ENCODE measurements at regions not wholly inside any gene's neighbourhood (a gene's known extent, or its start where the extent isn't known, plus 50 kb on each side); places are given as distances from the start of the nearest gene placed in this dataset.

- no peaks in the 10 kb centered on the region for H3K9me3 Mint-ChIP-seq
- no peak overlapping the region for H3K27ac ChIP-seq (ENCODE audit: low read length)
- H3K4me3 ChIP-seq (ENCODE audit: low read length): no peak overlapping the region
- 78% methylated on average over 3 of the region's 4 CpGs for WGBS (ENCODE audit: insufficient coverage)
- no peaks in the 10 kb centered on the region for H3K4me1 ChIP-seq (ENCODE audit: control insufficient read depth, insufficient read depth, low read length)
- TF ChIP-seq, protein P1, sequence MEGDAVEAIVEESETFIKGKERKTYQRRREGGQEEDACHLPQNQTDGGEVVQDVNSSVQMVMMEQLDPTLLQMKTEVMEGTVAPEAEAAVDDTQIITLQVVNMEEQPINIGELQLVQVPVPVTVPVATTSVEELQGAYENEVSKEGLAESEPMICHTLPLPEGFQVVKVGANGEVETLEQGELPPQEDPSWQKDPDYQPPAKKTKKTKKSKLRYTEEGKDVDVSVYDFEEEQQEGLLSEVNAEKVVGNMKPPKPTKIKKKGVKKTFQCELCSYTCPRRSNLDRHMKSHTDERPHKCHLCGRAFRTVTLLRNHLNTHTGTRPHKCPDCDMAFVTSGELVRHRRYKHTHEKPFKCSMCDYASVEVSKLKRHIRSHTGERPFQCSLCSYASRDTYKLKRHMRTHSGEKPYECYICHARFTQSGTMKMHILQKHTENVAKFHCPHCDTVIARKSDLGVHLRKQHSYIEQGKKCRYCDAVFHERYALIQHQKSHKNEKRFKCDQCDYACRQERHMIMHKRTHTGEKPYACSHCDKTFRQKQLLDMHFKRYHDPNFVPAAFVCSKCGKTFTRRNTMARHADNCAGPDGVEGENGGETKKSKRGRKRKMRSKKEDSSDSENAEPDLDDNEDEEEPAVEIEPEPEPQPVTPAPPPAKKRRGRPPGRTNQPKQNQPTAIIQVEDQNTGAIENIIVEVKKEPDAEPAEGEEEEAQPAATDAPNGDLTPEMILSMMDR (IDR thresholded peaks at IDR 0.05): no peak
- no peak overlapping the region for H3K27ac Mint-ChIP-seq
- peaks cover 16 to 36% of the 10 kb centered on the region in 2 donors for H3K27me3 Mint-ChIP-seq (ENCODE audit: low read depth in 2 of 2)
- H3K36me3 ChIP-seq (ENCODE audit: control insufficient read depth, insufficient read depth, low read length): no peaks in the 10 kb centered on the region
- no peaks in the 10 kb centered on the region for H3K9me3 ChIP-seq (ENCODE audit: control insufficient read depth, insufficient read depth, low read length)
- DNase-seq (no peak), ATAC-seq (no peak)
- no peaks in the 10 kb centered on the region for H3K27me3 ChIP-seq (ENCODE audit: control insufficient read depth, insufficient read depth, low read length)
- intact Hi-C loops (cut with micrococcal nuclease): no loop called here
- H3K4me3 Mint-ChIP-seq: no peak overlapping the region
- no peaks in the 10 kb centered on the region for H3K36me3 Mint-ChIP-seq
- peaks cover 4 to 5% of the 10 kb centered on the region in 2 donors for H3K4me1 Mint-ChIP-seq
Observed at GRCh38 chr1:61013189-61013945, 69.0 kb upstream of the NFIA start.

- no peaks in the 10 kb centered on the region for H3K27me3 ChIP-seq (ENCODE audit: control insufficient read depth, insufficient read depth, low read length)
- no peaks in the 10 kb centered on the region for H3K36me3 ChIP-seq (ENCODE audit: control insufficient read depth, insufficient read depth, low read length)
- no peaks in the 10 kb centered on the region for H3K9me3 ChIP-seq (ENCODE audit: control insufficient read depth, insufficient read depth, low read length)
- H3K27ac ChIP-seq (ENCODE audit: low read length): no peak overlapping the region
- no peak overlapping the region for H3K4me3 ChIP-seq (ENCODE audit: low read length)
- Mint-ChIP-seq H3K27me3 (ENCODE audit: low read depth in 2 of 2) (peaks cover 16 to 33% of the 10 kb centered on the region in 2 donors), H3K9me3 (no peaks in the 10 kb centered on the region), H3K27ac (no peak overlapping the region), H3K36me3 (no peaks in the 10 kb centered on the region), H3K4me1 (peaks cover 0 to under 1% of the 10 kb centered on the region in 2 donors), H3K4me3 (no peak overlapping the region)
- TF ChIP-seq, protein P1 (IDR thresholded peaks at IDR 0.05): no peak
- ATAC-seq: no peak
- 74% methylated on average over 2 of the region's 2 CpGs for WGBS (ENCODE audit: insufficient coverage)
- no peak for DNase-seq
- intact Hi-C loops (cut with micrococcal nuclease): no loop called here
- no peaks in the 10 kb centered on the region for H3K4me1 ChIP-seq (ENCODE audit: control insufficient read depth, insufficient read depth, low read length)
Observed at GRCh38 chr1:61012341-61012761, 70.0 kb upstream of the NFIA start.

GRCh38 chr1:61011561-61012263 lies 70.6 kb upstream of the NFIA start:
- TF ChIP-seq, protein P1 (IDR thresholded peaks at IDR 0.05): no peak
- Histone ChIP-seq H3K27me3 (ENCODE audit: control insufficient read depth, insufficient read depth, low read length) (no peaks in the 10 kb centered on the region), H3K9me3 (ENCODE audit: control insufficient read depth, insufficient read depth, low read length) (no peaks in the 10 kb centered on the region), H3K4me3 (ENCODE audit: low read length) (no peak overlapping the region), H3K36me3 (ENCODE audit: control insufficient read depth, insufficient read depth, low read length) (no peaks in the 10 kb centered on the region), H3K27ac (ENCODE audit: low read length) (no peak overlapping the region), H3K4me1 (ENCODE audit: control insufficient read depth, insufficient read depth, low read length) (no peaks in the 10 kb centered on the region)
- no peaks in the 10 kb centered on the region for H3K36me3 Mint-ChIP-seq
- intact Hi-C loops (cut with micrococcal nuclease): no loop called here
- peaks cover 0 to under 1% of the 10 kb centered on the region in 2 donors for H3K4me1 Mint-ChIP-seq
- DNase-seq: no peak
- 83% methylated on average over 11 of the region's 11 CpGs for WGBS (ENCODE audit: insufficient coverage)
- H3K27me3 Mint-ChIP-seq (ENCODE audit: low read depth in 2 of 2): peaks cover 16 to 27% of the 10 kb centered on the region in 2 donors
- no peaks in the 10 kb centered on the region for H3K9me3 Mint-ChIP-seq
- no peak overlapping the region for H3K4me3 Mint-ChIP-seq
- H3K27ac Mint-ChIP-seq: no peak overlapping the region
- ATAC-seq: no peak
